C1 segment of cervical spinal cord (tissue), 14 donors: ENCODE measurements at regions not wholly inside any gene's neighbourhood (a gene's known extent, or its start where the extent isn't known, plus 50 kb on each side); places are given as distances from the start of the nearest gene placed in this dataset.
A peak's percentile ranks its signal among the peaks of the same experiment; 100 is the strongest.

ENCODE experiments used
- DNase-seq, 14 donors: peaks; one replicate each; lab custom pipeline; 2025; lab: John Stamatoyannopoulos, UW

DNA sequence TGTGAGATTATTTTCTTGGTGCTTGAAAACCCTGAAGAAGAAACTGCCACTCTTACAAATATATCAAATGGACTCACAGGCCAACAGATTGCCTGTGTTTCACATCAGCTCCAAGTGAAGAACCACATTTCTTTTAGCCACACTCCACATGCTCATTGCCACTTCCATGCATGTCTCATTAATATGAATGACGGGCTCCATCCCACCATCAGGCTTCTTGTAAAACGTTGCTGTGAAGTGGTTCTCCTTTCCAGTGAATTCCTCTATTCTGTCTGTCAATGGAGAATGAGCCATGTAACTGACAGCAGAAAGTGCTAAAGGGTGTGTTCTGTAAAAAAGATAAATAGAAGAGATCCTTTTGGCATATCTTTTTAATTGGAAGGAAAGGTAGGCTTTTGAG, 188.2 kb upstream of the RMST start:
- DNase-seq: no peak

DNA sequence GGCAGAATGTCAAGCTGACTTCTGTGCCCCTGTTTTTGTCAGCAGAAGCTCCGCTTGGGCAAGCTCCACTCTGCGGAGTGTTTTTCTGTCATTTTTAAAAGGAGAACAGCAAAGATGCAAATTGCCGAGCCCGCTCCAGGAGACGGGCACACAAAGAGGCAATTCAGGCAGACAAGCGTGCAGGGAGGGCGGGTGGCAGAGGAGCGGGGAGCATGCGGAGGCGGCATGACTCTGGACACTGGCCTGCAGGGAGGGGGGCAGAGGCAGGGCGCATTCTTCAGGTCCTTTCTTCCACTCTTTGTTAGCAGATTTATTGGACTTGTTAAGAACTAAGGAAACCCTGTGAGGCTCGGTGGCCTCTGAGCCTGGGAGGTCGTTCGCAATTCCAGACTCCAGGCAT, 187.3 kb upstream of the RMST start:
- peak in 13 of 14 donors; percentile 14 to 79 (median 57) for DNase-seq

DNA sequence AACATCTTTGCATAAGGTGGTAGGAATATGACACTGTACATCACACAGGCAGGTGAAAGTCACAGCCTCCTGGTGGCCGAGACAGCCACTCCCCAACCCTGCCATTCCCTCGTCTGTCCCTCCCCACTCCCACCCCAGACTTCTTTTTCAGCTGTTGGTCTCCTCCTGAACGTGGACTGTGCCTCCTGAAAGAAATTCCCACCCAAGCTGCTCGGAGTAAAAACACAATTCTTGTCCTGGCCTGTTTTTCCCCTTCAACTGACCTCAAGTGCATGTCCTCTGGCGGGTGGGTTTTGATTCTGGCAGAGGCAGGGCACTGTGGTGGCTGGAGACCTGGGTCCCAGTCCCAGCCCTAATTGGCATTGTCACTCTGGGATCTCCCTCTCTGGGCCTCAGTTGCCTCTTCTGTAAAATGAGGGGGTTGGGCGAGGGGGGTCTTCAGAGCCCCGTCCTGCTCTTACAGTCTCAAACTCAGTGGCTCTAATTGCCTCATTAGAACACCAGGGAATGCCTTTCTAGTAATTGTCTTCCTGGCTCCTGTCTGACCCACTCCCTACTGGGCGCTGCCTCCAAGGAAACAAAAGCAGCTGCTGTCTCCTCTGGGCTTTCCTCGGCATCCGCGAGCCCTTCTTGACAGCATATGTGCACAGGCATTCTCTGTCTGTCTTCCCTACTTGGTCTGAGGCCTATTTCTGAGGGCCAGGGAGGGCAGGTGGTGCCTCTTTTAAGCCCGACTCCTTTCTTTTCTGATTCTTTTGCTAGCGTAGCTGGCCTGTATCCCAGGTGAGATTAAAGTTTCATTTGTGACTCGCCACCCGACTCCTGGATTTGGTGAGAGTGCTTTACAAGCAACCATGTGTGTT, 186.6 kb upstream of the RMST start:
- peak in 4 of 14 donors; percentile 5 to 25 (median 8) for DNase-seq

DNA sequence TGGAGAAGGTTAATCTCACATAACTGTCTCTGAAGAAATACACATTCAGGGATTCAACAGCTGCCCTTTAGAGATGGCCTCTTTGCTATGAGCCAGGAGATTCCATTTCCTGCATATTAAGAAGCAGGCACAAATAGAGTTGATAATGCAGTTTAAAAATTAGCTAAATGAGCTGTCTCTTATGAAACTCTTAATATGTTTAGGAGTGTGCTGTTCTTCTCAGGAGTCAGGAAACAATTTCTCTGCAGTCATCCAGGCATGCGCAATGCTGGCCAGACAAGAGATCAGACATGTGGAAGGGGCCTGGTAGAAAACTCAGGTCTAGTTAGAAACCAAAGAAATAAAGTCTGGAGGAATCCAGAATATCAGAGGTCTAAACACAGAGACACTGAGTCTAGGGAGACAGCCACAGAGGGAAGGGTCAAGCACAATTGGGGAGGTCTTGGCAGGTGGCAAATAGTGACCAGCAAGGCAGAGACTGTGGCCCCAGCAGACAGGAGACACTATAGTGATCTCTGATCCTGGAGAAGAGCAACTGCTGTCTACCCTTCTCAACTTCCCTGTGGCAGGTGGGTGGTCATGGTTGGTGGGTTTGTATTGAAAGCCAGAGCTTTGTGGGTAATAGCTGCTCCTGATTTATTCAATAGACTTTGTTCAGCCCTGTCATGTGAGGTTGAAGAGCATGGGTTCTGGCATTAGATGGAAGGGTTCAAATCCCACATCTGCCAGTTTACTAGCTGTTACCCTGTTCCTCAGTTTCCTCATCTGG, 185.8 kb upstream of the RMST start:
- DNase-seq: no peak

DNA sequence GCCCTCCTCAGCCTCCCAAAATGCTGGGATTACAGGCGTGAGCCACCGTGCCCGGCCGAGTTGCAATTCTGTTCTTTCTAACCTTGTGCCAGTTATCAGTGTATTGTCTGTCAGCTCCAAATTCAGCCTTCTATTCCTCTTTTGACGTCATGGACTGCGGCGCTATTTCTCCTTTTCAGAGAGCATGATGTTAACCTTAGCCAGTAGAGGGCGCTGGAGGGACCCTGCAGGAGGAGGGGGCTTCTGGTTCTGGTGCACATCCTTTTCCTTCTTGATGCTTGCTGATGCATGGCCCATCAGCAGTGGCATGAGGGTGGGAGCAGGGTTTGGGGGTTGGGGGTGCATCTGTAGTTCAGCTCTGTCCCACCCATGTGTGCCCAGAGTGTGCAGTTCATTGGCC, 179.3 kb upstream of the RMST start:
- DNase-seq: no peak

DNA sequence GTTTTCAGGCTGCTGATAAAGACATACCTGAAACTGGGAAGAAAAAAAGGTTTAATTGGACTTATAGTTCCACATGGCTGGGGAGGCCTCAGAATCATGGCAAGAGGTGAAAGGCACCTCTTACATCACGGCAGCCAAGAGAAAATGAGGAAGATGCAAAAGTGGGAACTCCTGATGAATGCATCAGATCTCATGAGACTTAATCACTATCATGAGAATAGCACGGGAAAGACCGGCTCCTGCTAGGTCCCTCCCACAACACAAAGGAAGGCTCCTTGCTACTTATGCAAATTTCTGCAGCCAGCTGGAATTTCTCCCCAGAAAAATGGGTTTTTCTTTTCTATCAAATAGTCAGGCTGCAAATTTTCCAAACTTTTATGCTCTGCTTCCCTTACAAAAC, 174.1 kb upstream of the RMST start:
- no peak for DNase-seq

DNA sequence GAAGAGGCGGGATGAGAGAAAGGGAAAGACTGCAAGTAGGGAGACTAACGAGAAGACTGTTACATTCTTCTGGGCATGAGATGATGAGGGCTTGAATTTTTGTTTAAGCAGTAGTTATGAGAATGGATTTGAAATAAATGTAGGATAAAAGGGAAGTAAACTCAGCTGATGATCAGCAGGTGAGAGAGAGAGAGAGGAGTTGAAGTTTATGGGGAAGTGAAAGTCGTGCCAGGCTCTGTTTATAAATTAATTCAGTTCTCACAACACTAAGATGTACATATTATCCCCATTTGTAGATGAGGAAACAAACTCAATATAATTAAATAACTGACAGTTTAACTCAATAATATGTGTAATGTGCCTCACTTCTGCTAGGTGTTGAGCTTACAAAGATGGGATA, 170.0 kb upstream of the RMST start:
- no peak for DNase-seq

DNA sequence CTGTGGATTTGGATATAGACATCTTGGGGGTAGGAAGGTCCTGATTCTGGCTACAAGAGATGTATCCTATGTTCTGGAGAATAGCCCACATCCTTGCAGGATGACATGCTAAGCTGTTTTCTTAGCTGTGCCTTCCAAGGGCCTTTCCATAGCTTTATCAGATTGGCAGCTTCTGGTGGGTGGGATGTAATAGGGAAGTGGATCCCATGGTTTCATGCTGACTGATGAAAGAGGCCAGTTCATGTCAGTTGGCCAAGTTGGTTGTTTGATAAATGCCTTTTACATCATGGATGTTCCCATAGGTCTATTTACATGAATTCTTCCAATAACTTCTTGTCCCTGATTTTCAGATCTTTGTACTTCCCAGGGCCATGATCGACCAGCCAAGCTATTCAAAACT, 169.1 kb upstream of the RMST start:
- no peak for DNase-seq

DNA sequence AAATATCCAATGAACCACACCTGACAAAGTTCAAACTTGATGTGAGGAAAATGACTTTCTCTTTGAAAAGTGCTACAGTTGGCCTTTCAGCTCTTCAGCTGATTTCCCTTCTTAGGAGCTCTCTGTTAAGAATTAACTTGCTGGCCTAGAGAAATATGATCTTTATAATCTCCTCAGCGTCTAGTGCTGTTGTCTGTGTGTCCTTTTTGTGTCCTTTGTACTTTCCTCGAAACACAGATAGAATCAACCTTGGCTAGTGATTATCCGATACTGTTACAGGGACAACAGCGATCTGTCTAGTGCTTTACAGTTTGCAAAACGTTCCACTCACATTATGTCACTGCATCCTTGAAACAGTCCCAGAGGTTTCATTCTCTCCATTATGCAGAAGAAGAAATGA, 162.8 kb upstream of the RMST start:
- no peak for DNase-seq

DNA sequence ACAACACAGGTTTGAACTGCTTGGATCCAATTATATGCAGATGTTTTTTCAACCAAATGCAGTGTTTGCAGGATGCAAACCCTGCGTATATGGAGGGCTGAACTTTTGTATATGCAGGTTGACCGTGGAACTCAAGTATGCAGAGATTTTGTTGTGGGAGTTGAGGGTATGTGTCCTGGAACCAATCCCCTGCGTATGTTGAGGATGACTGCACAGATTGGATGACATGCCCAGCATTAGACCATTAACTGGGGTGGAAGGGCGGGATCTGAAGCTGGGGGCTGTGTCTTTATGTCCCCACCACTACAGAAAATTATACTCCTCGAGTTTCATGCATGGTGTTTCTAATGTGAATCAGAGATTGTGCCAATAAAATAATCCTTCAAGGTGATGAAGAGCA, 162.2 kb upstream of the RMST start:
- no peak for DNase-seq

DNA sequence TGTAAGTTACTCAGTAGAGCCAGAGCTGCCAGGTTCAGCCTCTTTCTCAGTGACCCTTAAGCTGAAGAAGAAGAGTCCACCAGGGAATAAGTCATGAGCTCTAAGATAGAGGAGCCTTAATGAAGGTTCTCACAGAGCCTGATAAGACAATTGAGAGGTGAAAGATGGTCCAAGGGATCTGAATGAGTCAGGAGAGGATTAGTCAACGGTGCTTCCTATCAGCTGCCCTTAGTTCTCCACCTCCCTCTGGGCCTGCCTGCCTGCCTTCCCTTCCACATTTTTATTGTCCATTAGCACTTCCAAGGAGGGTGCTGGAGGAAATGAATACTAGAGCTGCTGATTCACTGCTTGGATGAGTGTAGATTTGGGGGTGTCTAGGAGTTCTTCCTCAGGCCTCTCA, 161.7 kb upstream of the RMST start:
- no peak for DNase-seq

DNA sequence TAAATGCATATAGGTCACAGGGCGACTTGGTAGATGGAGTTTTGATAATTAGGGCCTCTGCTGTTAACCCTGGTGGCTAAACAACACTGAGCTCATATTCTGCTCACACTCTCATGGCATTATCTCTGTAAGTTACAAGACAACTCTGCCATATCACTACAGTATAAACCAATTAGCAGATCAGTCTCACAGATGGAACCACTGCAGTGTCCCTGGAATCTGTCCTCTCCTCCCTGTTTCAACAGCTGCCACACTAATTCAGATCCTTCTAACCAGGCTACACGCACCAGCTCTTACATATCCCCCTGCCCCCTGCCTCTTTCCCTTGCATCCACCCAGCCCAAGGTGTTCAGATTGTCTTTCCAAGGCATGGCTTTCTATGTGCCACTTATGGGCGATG, 161.0 kb upstream of the RMST start:
- DNase-seq: no peak

DNA sequence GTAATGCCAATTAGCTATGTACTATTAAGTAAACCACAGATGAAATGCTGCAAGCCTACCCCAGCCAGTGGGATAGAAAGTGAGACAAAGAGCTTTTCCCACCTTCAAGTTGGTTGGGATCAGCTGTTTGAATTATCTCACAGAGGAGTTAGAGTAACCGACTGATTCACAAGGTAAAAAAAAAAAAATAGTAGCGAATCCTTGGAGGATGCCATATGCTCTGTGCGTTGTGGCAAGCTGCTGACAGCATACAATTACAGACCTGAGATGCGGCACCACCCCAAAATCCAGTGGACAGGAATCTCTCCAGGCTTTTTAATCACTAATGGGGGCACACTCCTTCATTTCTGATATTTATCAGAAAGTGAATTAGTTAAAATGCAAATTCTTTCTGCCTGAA, 157.0 kb upstream of the RMST start:
- no peak for DNase-seq

DNA sequence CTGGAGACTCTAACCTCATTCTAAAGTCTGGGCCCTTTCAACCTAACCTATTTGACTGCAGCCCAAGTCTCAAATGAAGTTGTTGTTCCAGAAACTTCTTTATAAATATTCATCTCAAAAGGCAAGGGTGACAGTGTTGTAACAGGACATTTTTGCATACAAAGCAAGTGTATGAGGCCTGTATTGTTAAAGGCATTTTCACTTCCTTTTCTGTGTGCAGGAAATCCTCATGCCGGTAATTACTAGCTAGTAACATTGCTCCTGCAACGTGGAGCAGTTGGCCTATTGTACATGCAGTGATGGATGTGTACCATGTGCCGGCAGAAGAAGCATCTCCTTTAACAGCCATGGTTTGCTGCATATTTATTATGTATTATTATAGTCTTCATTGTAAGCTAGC, 156.5 kb upstream of the RMST start:
- DNase-seq: no peak

DNA sequence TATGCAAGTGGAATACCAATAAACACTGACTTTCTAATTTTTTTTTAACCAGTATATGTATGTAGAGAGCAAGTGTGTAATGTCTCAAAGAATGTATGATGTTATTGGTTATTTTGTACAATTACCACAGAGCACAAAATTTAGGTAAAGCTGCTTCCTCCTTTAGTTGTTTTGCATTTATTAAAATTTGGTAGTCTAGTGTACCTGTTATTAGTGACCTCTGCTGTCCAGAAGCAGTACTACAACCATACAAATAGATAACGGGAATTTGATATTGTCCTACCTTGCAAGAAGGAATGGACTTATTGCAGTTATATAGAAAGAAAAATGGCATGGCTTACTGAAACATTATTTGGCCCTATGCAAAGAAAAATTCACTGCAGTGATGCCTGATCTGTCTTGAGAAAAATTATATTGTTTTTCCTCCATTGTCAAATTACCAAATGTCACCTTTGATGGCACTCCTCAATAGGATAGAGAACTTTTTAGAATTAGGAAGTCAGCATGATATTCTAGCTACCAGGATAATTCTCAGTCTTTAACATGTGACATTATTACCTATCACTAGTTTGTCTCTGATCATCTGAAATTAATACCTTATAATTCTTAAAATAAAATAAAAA, 153.9 kb upstream of the RMST start:
- DNase-seq: peak in 1 of 14 donors; percentile 2

DNA sequence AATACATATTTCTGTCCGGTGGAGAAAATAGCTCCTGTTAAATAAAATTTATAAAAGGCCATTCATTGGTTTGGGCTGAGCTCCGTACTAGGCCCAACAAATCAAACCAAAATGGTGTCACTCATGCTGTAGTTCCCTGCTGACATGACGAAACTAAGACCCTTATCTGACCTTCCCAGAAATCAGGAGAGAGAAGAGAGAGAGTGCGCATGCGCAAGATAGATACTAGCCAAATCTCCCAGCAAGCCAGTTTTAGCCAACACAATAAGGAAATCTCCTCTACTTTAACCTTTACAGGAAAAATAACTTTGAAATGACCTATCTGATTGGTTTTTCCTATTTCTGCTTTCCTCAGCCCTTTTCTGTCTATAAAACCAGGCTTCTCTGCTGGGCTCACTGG, 152.7 kb upstream of the RMST start:
- DNase-seq: no peak

DNA sequence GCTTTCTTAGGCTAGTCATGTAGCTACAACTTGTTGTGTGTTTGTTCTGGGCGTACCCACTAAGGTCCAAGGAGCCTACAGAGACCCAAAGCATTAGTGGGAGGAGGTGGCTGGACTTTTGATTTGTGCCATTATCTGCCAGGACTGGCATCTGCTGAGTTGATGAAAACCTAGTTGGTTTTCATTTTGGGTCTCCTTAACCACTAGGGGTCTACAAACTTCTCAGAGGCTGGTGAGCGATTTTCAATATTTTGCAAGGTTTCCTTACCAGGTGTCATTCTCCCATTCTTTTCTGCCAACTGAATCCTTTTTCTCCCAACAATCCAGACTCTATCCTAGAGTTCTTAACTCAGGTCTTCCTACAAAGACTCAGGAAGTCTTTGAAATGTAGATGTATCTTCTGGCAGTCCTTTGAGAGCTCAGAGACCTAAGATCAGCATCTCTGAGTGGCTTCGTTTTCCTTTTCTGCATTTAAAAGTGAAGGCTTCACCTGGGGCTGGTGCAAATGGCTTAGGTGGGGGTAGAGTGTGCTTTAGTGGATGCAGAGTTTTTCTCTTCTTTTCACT, 150.0 kb upstream of the RMST start:
- DNase-seq: no peak

DNA sequence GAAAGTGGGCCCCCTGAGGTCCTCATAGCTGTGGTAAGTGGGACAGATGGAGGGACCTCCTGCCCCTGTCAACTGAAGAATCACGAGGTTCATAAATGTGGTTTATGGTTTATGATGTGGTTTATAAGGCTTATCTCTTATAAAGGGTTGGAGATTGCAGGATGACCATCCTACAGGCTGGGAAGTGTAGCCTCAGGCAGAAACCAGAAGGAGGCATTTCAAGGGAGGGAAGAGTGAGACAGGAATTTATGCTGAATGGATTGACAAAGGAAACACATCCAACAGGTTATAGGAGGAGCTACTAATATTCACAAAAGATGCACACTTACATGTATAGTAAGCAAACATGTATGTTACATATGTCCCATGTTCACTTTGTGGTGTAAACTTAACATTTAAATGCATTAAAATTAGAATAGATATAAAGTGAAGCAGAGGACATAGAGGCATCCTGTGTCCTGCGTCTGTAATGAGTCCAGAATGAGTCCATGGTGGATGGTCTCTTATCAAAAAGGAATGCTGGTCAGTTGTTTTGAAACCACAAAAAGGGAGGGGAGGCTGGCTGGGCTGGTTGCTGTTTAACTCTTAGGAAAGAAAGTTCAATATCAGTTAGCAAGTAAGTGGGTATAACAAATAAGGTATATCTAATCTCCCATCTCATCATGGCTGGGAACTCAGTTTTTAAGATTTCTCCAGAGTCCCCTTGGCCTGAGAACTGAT, 149.0 kb upstream of the RMST start:
- DNase-seq: no peak

DNA sequence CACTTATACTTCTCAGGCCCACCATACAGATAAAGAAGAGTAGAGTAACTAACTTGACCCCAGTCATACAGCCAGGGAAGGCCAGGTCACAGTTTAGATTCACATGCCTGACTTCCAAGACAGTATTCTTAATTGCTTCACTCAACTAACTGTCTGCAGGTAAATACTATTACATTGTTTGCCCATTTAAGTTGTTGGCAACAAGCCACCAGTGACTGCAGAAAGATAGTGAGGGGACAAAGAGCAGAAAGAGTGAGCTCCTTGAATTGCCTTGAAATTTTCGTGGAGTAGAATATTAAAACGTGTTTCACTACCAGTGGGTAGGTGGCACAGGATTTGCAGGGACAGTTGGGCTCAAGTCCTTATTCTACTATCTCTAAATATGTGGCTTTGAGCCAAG, 146.3 kb upstream of the RMST start:
- no peak for DNase-seq

DNA sequence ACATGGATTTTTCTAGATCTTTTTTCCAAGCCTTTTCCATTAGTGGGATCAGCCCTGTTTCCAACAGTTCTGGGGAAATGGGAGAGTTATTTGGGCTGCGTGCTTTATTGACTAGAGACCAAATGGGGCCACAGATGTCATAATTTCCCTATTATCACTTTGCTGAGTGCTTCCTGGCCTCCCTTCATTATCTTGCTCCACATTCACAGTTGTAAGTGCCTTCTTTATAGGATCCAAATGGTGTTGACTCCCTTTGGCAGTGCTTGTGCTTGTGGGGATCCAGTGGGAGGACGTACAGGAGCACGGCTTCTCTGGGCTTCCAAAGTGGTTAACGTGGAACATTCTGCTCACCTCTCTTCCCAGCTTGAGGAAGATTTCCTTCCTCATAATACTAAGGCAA, 141.0 kb upstream of the RMST start:
- DNase-seq: no peak

DNA sequence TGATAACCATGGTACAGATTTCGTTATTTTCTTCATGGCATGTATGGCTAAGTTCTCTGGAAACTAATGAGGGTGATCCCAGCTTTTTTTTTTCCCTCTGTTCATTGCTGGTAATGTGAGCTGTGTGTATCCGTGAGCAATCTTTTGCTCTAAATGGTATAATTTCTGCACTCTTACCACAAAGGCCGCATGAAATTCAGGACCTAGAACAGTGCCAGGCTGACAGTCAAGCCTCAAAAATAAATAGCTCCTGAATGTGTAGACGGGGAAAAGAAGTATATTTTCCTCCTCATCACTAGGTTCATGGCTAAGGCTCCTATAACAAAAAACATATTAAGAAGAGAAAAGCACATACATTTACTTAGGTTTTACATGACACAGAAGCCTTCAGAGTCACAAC, 140.2 kb upstream of the RMST start:
- no peak for DNase-seq

DNA sequence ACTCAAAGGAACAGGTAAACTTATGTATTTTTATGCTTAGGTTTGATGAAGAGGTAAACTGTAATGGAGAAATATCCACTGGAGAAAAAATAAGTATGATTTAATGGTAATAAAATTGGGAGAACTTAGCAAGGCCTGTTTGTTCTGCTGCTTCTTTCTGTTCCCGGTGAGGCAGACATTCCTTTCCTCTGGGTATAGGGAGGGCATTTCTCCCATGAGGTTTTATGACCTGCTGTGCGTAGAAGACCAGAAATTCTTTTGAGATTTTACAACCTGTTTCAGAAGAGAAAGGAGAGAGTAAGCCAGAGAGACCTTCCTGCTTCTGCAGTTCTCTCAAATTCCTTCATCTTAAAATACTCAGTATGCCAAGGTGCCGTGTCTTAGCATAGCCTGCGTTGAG, 139.4 kb upstream of the RMST start:
- no peak for DNase-seq
